Type B pancreatic cell (in vitro differentiated cells): ENCODE measurements at regions not wholly inside any gene's neighbourhood (a gene's known extent, or its start where the extent isn't known, plus 50 kb on each side); places are given as distances from the start of the nearest gene placed in this dataset.

Experiments used
- DNase-seq: peaks from one replicate; pipeline ENCODE4 v3.0.0; 2021; ENCODE audit warnings: mixed read lengths; ENCODE audit not compliant: unreplicated experiment; ENCODE audit errors: extremely low spot score
- H3K27ac Mint-ChIP-seq: 2 replicates; pipeline ENCODE4 v1.8.0; 2021; ENCODE audit warnings: mild to moderate bottlenecking, mixed read lengths
- H3K27me3 Mint-ChIP-seq: 2 replicates; pipeline ENCODE4 v1.8.0; 2021; ENCODE audit warnings: mixed read lengths
- H3K36me3 Mint-ChIP-seq: 2 replicates; pipeline ENCODE4 v1.8.0; 2021; ENCODE audit warnings: mixed read lengths
- H3K4me1 Mint-ChIP-seq: one replicate; pipeline ENCODE4 v1.8.0; 2021; ENCODE audit warnings: mixed read lengths; ENCODE audit not compliant: unreplicated experiment
- H3K4me3 Mint-ChIP-seq: 2 replicates; pipeline ENCODE4 v1.8.0; 2021; ENCODE audit warnings: mild to moderate bottlenecking, mixed read lengths
- H3K9me3 Mint-ChIP-seq: 2 replicates; pipeline ENCODE4 v1.8.0; 2021; ENCODE audit warnings: mixed read lengths
- CTCF ChIP-seq: fragments of 200-600 bp; sonication (generic); conservative IDR thresholded peaks from 2 replicates; pipeline ENCODE4 v1.5.0; 2021; ENCODE audit warnings: antibody characterized with exemption, mild to moderate bottlenecking

GRCh38 chr5:147956064-147956841 is 49.9 kb upstream of the C5orf46 start:
- DNase-seq: no peak
- Mint-ChIP-seq H3K4me1 (peaks cover under 1% of the 10 kb centered on the region), H3K9me3 (peaks cover 1% of the 10 kb centered on the region), H3K27me3 (no peaks in the 10 kb centered on the region), H3K36me3 (peaks cover 5% of the 10 kb centered on the region), H3K27ac (no peak overlapping the region), H3K4me3 (no peak overlapping the region)
- TF ChIP-seq CTCF: no peak
